GM23248 (cell line): ENCODE measurements at regions not wholly inside any gene's neighbourhood (a gene's known extent, or its start where the extent isn't known, plus 50 kb on each side); places are given as distances from the start of the nearest gene placed in this dataset.

Experiments
- DNase-seq: peaks from one replicate; pipeline ENCODE4 v3.0.0-alpha.2; 2015
- H2AFZ ChIP-seq: fragments of 200-600 bp; sonication (generic); 2 replicates; pipeline ENCODE4 v1.6.1; 2016; ENCODE audit warnings: antibody characterized with exemption
- H3F3A ChIP-seq: fragments of 200-600 bp; sonication (generic); 2 replicates; pipeline ENCODE4 v1.6.1; 2016; ENCODE audit warnings: mild to moderate bottlenecking, antibody characterized with exemption, mixed run types; ENCODE audit not compliant: insufficient read depth
- H3K27ac ChIP-seq: fragments of 200-600 bp; sonication (generic); 2 replicates; pipeline ENCODE4 v1.5.1; 2016; ENCODE audit warnings: mild to moderate bottlenecking
- H3K27me3 ChIP-seq: fragments of 200-600 bp; sonication (generic); replicated peaks from 2 replicates; pipeline ENCODE4 v1.6.1; 2016; ENCODE audit warnings: mild to moderate bottlenecking; ENCODE audit not compliant: insufficient read depth
- H3K36me3 ChIP-seq: fragments of 200-600 bp; sonication (generic); 2 replicates; pipeline ENCODE4 v1.6.1; 2016; ENCODE audit warnings: low read depth, mild to moderate bottlenecking
- H3K4me1 ChIP-seq: fragments of 200-600 bp; sonication (generic); 2 replicates; pipeline ENCODE4 v1.6.1; 2016; ENCODE audit warnings: mild to moderate bottlenecking; ENCODE audit not compliant: insufficient read depth
- H3K4me2 ChIP-seq: fragments of 200-600 bp; sonication (generic); one replicate; pipeline ENCODE4 v1.6.1; 2016; ENCODE audit warnings: mild to moderate bottlenecking; ENCODE audit not compliant: unreplicated experiment
- H3K4me3 ChIP-seq: fragments of 200-600 bp; sonication (generic); 2 replicates; pipeline ENCODE4 v1.5.1; 2016; ENCODE audit warnings: mild to moderate bottlenecking
- H3K79me2 ChIP-seq: fragments of 200-600 bp; sonication (generic); 2 replicates; pipeline ENCODE4 v1.6.1; 2016; ENCODE audit warnings: mild to moderate bottlenecking; ENCODE audit not compliant: insufficient read depth
- H3K9ac ChIP-seq: fragments of 200-600 bp; sonication (generic); 2 replicates; pipeline ENCODE4 v1.6.1; 2016; ENCODE audit warnings: mild to moderate bottlenecking
- H3K9me2 ChIP-seq: fragments of 200-600 bp; sonication (generic); 2 replicates; pipeline ENCODE4 v1.6.1; 2016; ENCODE audit warnings: mixed run types, mild to moderate bottlenecking, moderate library complexity; ENCODE audit not compliant: insufficient read depth
- H3K9me3 ChIP-seq: fragments of 200-600 bp; sonication (generic); one replicate; pipeline ENCODE4 v1.6.1; 2017; ENCODE audit warnings: low read depth
- H4K20me1 ChIP-seq: fragments of 200-600 bp; sonication (generic); 2 replicates; pipeline ENCODE4 v1.6.0; 2016; ENCODE audit not compliant: insufficient read depth
- EZH2 ChIP-seq: fragments of 200-600 bp; sonication (generic); IDR thresholded peaks from 2 replicates; pipeline ENCODE4 v1.6.1; 2018; ENCODE audit warnings: antibody characterized with exemption, mild to moderate bottlenecking; ENCODE audit not compliant: insufficient read depth, poor library complexity, severe bottlenecking
- EZH2phosphoT487 ChIP-seq: fragments of 200-600 bp; sonication (generic); IDR thresholded peaks from 2 replicates; pipeline ENCODE4 v1.6.1; 2018; ENCODE audit warnings: antibody characterized with exemption, moderate library complexity, mild to moderate bottlenecking, low read depth; ENCODE audit not compliant: insufficient read depth
- WGBS, 2 experiments: methylation state at CpG; one replicate each; pipeline ENCODE4 v1.1.6; 2015 to 2017; ENCODE audit warnings: low lambda C conversion rate in 2 of 2, low coverage in 1 of 2; ENCODE audit errors: missing lambda C conversion rate in 2 of 2; 5-methylcytosine and 5-hydroxymethylcytosine counted together
- in situ Hi-C: fragments of 300-500 bp; cut with MboI; formaldehyde crosslinking; loops from 2 replicates; pipeline ENCODE4 v1.15.0; 2020

- no peak overlapping the region for H3K4me3 ChIP-seq
- H3K36me3 ChIP-seq = no peaks in the 10 kb centered on the region
- H3K9me2 ChIP-seq = no peaks in the 10 kb centered on the region
- H3K27me3 ChIP-seq = no peaks in the 10 kb centered on the region
- WGBS, 2 experiments = 39 to 43% methylated on average over 3 of the region's 3 CpGs
- H2AFZ ChIP-seq = no peak overlapping the region
- DNase-seq = no peak
- H3K79me2 ChIP-seq = no peaks in the 10 kb centered on the region
- no peaks in the 10 kb centered on the region for H4K20me1 ChIP-seq
- H3K4me2 ChIP-seq = no peak overlapping the region
- in situ Hi-C loops = no loop called here
- TF ChIP-seq EZH2phosphoT487 (no peak), EZH2 (no peak)
- H3K9ac ChIP-seq = no peak overlapping the region
- H3K4me1 ChIP-seq = no peaks in the 10 kb centered on the region
- H3K9me3 ChIP-seq = no peaks in the 10 kb centered on the region
- no peak overlapping the region for H3K27ac ChIP-seq
- H3F3A ChIP-seq = no peaks in the 10 kb centered on the region
Measured at GRCh38 chr6:50337532-50338122, 287.9 kb upstream of the DEFB112 start.

- no peak overlapping the region for H3K9ac ChIP-seq
- DNase-seq = no peak
- H3K36me3 ChIP-seq = no peaks in the 10 kb centered on the region
- TF ChIP-seq EZH2 (no peak), EZH2phosphoT487 (no peak)
- H3K27me3 ChIP-seq = no peaks in the 10 kb centered on the region
- no peaks in the 10 kb centered on the region for H3K9me2 ChIP-seq
- no peaks in the 10 kb centered on the region for H4K20me1 ChIP-seq
- H2AFZ ChIP-seq = no peak overlapping the region
- 25 to 29% methylated on average over 1 of the region's 1 CpG for WGBS, 2 experiments
- no peak overlapping the region for H3K4me3 ChIP-seq
- H3K9me3 ChIP-seq = no peaks in the 10 kb centered on the region
- H3K27ac ChIP-seq = no peak overlapping the region
- H3K4me1 ChIP-seq = no peaks in the 10 kb centered on the region
- no peaks in the 10 kb centered on the region for H3K79me2 ChIP-seq
- no peaks in the 10 kb centered on the region for H3F3A ChIP-seq
- H3K4me2 ChIP-seq = no peak overlapping the region
- in situ Hi-C loops = no loop called here
Measured at GRCh38 chr6:50353603-50354002, 303.9 kb upstream of the DEFB112 start.

GRCh38 chr6:50358113-50358512, 308.4 kb upstream of the DEFB112 start:
- Histone ChIP-seq H3K36me3 (no peaks in the 10 kb centered on the region), H3K27me3 (no peaks in the 10 kb centered on the region), H3K79me2 (no peaks in the 10 kb centered on the region), H3K9ac (no peak overlapping the region), H3K4me3 (no peak overlapping the region), H3K27ac (no peak overlapping the region), H2AFZ (no peak overlapping the region), H3K4me1 (no peaks in the 10 kb centered on the region), H4K20me1 (no peaks in the 10 kb centered on the region), H3K9me2 (no peaks in the 10 kb centered on the region), H3K4me2 (no peak overlapping the region), H3F3A (no peaks in the 10 kb centered on the region), H3K9me3 (no peaks in the 10 kb centered on the region)
- TF ChIP-seq EZH2phosphoT487 (no peak), EZH2 (no peak)
- in situ Hi-C loops = no loop called here
- WGBS, 2 experiments = 59 to 63% methylated on average over 5 of the region's 5 CpGs
- no peak for DNase-seq

- no peak for DNase-seq
- no peaks in the 10 kb centered on the region for H3K27me3 ChIP-seq
- no peaks in the 10 kb centered on the region for H3K36me3 ChIP-seq
- H3K4me3 ChIP-seq = no peak overlapping the region
- H3K4me2 ChIP-seq = no peak overlapping the region
- no peaks in the 10 kb centered on the region for H3K79me2 ChIP-seq
- H3K9ac ChIP-seq = no peak overlapping the region
- WGBS, 2 experiments = 14 to 25% methylated on average over 4 of the region's 4 CpGs
- H2AFZ ChIP-seq = no peak overlapping the region
- H3K9me3 ChIP-seq = no peaks in the 10 kb centered on the region
- TF ChIP-seq EZH2 = no peak
- no peak for TF ChIP-seq EZH2phosphoT487
- H3K4me1 ChIP-seq = no peaks in the 10 kb centered on the region
- H3K27ac ChIP-seq = no peak overlapping the region
- in situ Hi-C loops = no loop called here
- H4K20me1 ChIP-seq = no peaks in the 10 kb centered on the region
- H3F3A ChIP-seq = no peaks in the 10 kb centered on the region
- H3K9me2 ChIP-seq = no peaks in the 10 kb centered on the region
Measured at GRCh38 chr6:50361641-50362331, 312.1 kb upstream of the DEFB112 start.

- H3K79me2 ChIP-seq = no peaks in the 10 kb centered on the region
- H3K9ac ChIP-seq = no peak overlapping the region
- no peaks in the 10 kb centered on the region for H3K36me3 ChIP-seq
- H3K27me3 ChIP-seq = no peaks in the 10 kb centered on the region
- no peak for TF ChIP-seq EZH2
- no peak for TF ChIP-seq EZH2phosphoT487
- no peak overlapping the region for H3K27ac ChIP-seq
- no peak overlapping the region for H2AFZ ChIP-seq
- no peaks in the 10 kb centered on the region for H3F3A ChIP-seq
- H3K4me3 ChIP-seq = no peak overlapping the region
- no peaks in the 10 kb centered on the region for H3K4me1 ChIP-seq
- 10 to 14% methylated on average over 1 of the region's 1 CpG for WGBS, 2 experiments
- in situ Hi-C loops = no loop called here
- H3K9me3 ChIP-seq = no peaks in the 10 kb centered on the region
- no peak overlapping the region for H3K4me2 ChIP-seq
- no peaks in the 10 kb centered on the region for H4K20me1 ChIP-seq
- no peaks in the 10 kb centered on the region for H3K9me2 ChIP-seq
- no peak for DNase-seq
Measured at GRCh38 chr6:50362706-50363105, 313.0 kb upstream of the DEFB112 start.
